VCaP (cell line): ENCODE measurements at regions not wholly inside any gene's neighbourhood (a gene's known extent, or its start where the extent isn't known, plus 50 kb on each side); places are given as distances from the start of the nearest gene placed in this dataset.

Experiments used
- H3K27ac ChIP-seq: fragments of 450-650 bp; 2 replicates; pipeline ENCODE4 v1.5.1; 2017
- TF ChIP-seq, protein P1 (sequence below): fragments of 450-650 bp; conservative IDR thresholded peaks from 2 replicates; pipeline ENCODE4 v1.5.1; 2017; ENCODE audit warnings: mild to moderate bottlenecking, moderate library complexity

GRCh38 chr9:73237140-73237539 is 85.5 kb downstream of the ANXA1 start:
- TF ChIP-seq, protein P1, sequence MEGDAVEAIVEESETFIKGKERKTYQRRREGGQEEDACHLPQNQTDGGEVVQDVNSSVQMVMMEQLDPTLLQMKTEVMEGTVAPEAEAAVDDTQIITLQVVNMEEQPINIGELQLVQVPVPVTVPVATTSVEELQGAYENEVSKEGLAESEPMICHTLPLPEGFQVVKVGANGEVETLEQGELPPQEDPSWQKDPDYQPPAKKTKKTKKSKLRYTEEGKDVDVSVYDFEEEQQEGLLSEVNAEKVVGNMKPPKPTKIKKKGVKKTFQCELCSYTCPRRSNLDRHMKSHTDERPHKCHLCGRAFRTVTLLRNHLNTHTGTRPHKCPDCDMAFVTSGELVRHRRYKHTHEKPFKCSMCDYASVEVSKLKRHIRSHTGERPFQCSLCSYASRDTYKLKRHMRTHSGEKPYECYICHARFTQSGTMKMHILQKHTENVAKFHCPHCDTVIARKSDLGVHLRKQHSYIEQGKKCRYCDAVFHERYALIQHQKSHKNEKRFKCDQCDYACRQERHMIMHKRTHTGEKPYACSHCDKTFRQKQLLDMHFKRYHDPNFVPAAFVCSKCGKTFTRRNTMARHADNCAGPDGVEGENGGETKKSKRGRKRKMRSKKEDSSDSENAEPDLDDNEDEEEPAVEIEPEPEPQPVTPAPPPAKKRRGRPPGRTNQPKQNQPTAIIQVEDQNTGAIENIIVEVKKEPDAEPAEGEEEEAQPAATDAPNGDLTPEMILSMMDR: no peak
- no peak overlapping the region for H3K27ac ChIP-seq

DNA sequence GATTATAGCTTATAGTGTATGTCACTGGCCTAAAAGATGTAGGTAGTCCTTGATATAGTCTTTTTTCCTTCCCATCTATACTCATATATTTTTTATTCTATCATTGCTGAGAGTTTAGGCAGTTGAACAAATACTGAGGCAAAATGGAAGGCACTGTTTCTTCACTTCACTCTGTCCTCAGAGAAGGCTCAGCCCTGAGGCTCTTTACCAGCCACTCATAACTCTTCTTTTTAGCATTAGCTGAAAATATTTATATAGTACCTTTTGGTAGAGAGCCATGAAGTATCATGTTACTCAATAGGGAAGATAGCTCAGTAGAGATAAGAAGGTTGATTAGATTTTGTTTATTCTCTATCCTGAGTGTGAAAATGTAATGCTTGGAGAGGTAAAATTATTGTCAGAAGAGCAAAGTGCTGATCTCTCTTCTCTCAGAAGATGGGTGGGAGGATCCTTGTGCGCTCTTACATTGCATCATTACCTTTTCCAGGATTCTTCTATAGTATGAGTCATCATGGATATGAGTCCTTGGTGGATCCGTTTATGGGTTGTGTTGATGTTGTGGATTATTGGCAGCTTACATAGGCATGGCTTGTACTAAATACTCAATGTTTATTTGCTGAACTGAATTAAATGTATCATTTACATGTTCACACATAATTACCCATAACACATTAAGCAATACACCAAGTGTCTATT is 88.1 kb downstream of the ANXA1 start:
- TF ChIP-seq, protein P1: no peak
- H3K27ac ChIP-seq: 0 out of 2 replicates have a peak overlapping the region, but pooled peaks have one; percentile 3

DNA sequence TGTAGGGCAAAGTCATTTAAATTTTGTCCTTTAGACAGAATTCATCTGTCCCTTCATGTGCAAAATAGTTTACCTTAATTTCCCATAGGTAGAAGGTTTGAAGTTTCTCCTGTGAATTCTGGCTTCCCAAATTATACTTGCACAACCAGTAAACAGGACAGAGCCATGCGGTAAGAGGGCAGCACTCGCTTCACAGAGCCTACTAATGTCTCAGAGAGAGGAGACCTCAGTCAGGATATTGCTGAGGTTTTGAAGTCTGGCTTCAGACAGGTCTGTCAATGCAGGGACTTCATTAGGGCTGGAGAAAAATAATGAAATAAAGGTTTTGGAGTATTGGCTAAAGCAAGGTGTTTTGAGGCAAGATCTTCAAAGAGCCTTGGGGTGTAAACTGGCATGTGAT is 91.4 kb downstream of the ANXA1 start:
- TF ChIP-seq, protein P1: no peak
- H3K27ac ChIP-seq: no peak overlapping the region

DNA sequence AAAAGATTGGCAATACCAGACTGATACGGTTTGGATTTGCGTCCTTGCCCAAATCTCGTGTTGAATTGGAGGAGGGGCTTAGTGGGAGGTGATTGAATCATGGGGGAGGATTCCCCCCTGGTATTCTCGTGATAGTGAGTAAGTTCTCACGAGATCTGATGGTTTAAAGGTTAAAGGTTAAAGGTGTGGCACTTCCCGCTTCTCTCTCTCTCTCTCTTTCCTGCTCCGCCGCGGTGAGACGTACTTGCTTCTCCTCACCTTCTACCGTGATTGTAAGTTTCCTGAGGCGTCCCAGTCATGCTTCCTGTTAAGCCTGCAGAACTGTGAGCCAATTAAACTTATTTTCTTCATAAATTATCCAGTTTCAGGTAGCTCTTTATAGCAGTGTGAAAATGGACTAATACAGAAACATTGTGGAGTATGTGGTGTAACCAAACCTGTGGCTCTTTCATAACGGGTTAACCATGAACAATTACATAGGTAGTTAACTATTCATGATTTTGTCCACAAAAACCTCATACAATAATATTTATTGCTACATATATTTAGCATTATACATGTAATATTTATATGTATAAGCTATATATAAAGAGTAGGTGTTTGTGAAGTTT is 107.5 kb downstream of the ANXA1 start:
- H3K27ac ChIP-seq: no peak overlapping the region
- TF ChIP-seq, protein P1: no peak

- TF ChIP-seq, protein P1: no peak
- no peak overlapping the region for H3K27ac ChIP-seq
Observed at GRCh38 chr9:73260506-73260905, 108.8 kb downstream of the ANXA1 start.

GRCh38 chr9:73264631-73265030 is 113.0 kb downstream of the ANXA1 start:
- TF ChIP-seq, protein P1: no peak
- no peak overlapping the region for H3K27ac ChIP-seq

- no peak overlapping the region for H3K27ac ChIP-seq
Observed at GRCh38 chr9:73265876-73266275, 114.2 kb downstream of the ANXA1 start.

More at GRCh38 chr9:73265876-73266275, 114.2 kb downstream of the ANXA1 start:
- TF ChIP-seq, protein P1: no peak
